SK-N-MC (cell line): ENCODE measurements at regions not wholly inside any gene's neighbourhood (a gene's known extent, or its start where the extent isn't known, plus 50 kb on each side); places are given as distances from the start of the nearest gene placed in this dataset.
"Not testable (repeated sequence)": the region's sequence is repeated elsewhere in the genome, so short reads cannot be mapped to it uniquely, and the experiment has no call there.

Experiments used
- DNase-seq: peaks from one replicate; pipeline ENCODE4 v3.0.0-alpha.2; 2011; ENCODE audit warnings: low read depth, low spot score
- H3K27ac ChIP-seq: fragments of 200-600 bp; sonication (generic); 2 replicates; pipeline ENCODE4 v1.5.1; 2016; ENCODE audit warnings: mixed run types
- H3K36me3 ChIP-seq: fragments of 200-600 bp; sonication (generic); 2 replicates; pipeline ENCODE4 v1.6.1; 2017; ENCODE audit warnings: antibody characterized with exemption, low read length, mixed read lengths; ENCODE audit not compliant: insufficient read depth
- H3K4me3 ChIP-seq: fragments of 200-600 bp; sonication (generic); 2 replicates; pipeline ENCODE4 v1.5.1; 2016
- H3K9ac ChIP-seq: fragments of 200-600 bp; sonication (generic); 2 replicates; pipeline ENCODE4 v1.8.0; 2017; ENCODE audit warnings: mixed run types, mixed read lengths; ENCODE audit not compliant: insufficient read length
- H3K9me3 ChIP-seq: fragments of 200-600 bp; sonication (generic); 2 replicates; pipeline ENCODE4 v1.6.1; 2017; ENCODE audit warnings: low read depth, mild to moderate bottlenecking, antibody characterized with exemption, low read length, moderate library complexity, mixed read lengths
- EZH2 ChIP-seq: fragments of 200-600 bp; sonication (generic); IDR thresholded peaks from one replicate; pipeline ENCODE4 v1.6.1; 2017; ENCODE audit warnings: antibody characterized with exemption
- FOXP2 ChIP-seq: optimal IDR thresholded peaks from 2 replicates; pipeline ENCODE3; 2011; ENCODE audit warnings: mild to moderate bottlenecking, moderate library complexity; ENCODE audit not compliant: insufficient read depth; ENCODE audit errors: extremely low read length, control extremely low read depth
- POLR2AphosphoS5 ChIP-seq: IDR thresholded peaks from 2 replicates; pipeline ENCODE4 v1.6.1; 2012; ENCODE audit warnings: mild to moderate bottlenecking, low read depth, low read length, borderline replicate concordance

DNA sequence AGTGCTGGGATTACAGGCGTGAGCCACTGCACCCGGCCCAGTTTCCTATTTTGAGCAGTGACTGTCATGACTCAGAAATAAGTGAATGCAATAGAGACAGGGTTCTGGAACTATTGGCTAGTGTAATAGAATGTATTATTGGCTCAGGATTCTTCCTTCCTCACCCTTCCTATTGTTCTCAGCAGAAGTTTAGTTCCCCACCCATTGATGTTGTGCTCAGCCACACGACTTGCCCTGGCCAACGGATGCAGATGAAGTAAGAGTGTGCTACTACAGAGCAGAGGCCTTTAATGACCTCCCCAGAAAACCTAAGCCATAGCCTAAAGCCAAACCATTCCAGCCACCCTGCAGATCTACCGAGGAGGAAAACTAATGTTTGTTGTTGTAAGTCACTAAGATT is 287.9 kb downstream of the AGTPBP1 start:
- no peak for TF ChIP-seq POLR2AphosphoS5
- no peak for TF ChIP-seq FOXP2
- TF ChIP-seq EZH2 = no peak
- H3K9me3 ChIP-seq = no peaks in the 10 kb centered on the region
- H3K4me3 ChIP-seq = no peak overlapping the region
- H3K36me3 ChIP-seq = no peaks in the 10 kb centered on the region
- no peak overlapping the region for H3K9ac ChIP-seq
- H3K27ac ChIP-seq = no peak overlapping the region
- DNase-seq = no peak

- TF ChIP-seq POLR2AphosphoS5 (no peak), FOXP2 (no peak), EZH2 (no peak)
Measured at GRCh38 chr9:85452841-85453240, 288.9 kb downstream of the AGTPBP1 start.

GRCh38 chr9:85451680-85452079 is 290.1 kb downstream of the AGTPBP1 start:
- no peaks in the 10 kb centered on the region for H3K36me3 ChIP-seq
- no peak for DNase-seq
- no peak overlapping the region for H3K27ac ChIP-seq
- H3K9me3 ChIP-seq = no peaks in the 10 kb centered on the region
- H3K9ac ChIP-seq = no peak overlapping the region
- TF ChIP-seq EZH2 (no peak), FOXP2 (no peak), POLR2AphosphoS5 (no peak)
- H3K4me3 ChIP-seq = no peak overlapping the region

More at GRCh38 chr9:85452841-85453240, 288.9 kb downstream of the AGTPBP1 start:
- Histone ChIP-seq H3K36me3 (no peaks in the 10 kb centered on the region), H3K9ac (no peak overlapping the region), H3K27ac (no peak overlapping the region), H3K4me3 (no peak overlapping the region), H3K9me3 (no peaks in the 10 kb centered on the region)
- no peak for DNase-seq

DNA sequence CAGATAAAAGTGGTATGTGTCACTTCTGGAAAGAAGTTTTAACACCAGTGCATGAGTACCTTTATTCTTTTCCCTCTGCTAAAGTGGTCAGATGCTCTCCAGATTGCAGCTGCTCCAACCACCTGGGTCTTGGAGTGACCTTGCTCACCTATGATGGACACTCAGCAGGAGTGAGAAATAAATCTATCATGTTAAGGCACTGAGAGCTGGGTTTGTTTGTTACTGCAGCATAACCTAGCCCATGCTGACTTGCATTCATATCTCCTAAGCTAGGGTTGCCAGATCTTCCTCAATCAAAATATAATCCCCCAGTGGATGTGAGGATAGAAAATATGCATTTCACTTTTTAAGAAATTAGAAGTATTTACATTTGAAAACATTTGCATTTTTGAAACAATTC is 295.9 kb downstream of the AGTPBP1 start:
- no peak overlapping the region for H3K9ac ChIP-seq
- no peaks in the 10 kb centered on the region for H3K36me3 ChIP-seq
- TF ChIP-seq FOXP2 (no peak), POLR2AphosphoS5 (no peak), EZH2 (no peak)
- H3K4me3 ChIP-seq = no peak overlapping the region
- DNase-seq = no peak
- H3K27ac ChIP-seq = no peak overlapping the region
- H3K9me3 ChIP-seq = no peaks in the 10 kb centered on the region

GRCh38 chr9:85444243-85444642 is 297.5 kb downstream of the AGTPBP1 start:
- no peak for TF ChIP-seq EZH2
- Histone ChIP-seq H3K4me3 (no peak overlapping the region), H3K27ac (no peak overlapping the region), H3K9me3 (no peaks in the 10 kb centered on the region), H3K9ac (no peak overlapping the region), H3K36me3 (no peaks in the 10 kb centered on the region)
- no peak for DNase-seq

- Histone ChIP-seq H3K27ac (no peak overlapping the region), H3K9ac (no peak overlapping the region), H3K9me3 (no peaks in the 10 kb centered on the region), H3K36me3 (no peaks in the 10 kb centered on the region), H3K4me3 (no peak overlapping the region)
- DNase-seq = no peak
- TF ChIP-seq EZH2 (no peak), POLR2AphosphoS5 (no peak)
Measured at GRCh38 chr9:85443190-85443598, 298.6 kb downstream of the AGTPBP1 start.

DNA sequence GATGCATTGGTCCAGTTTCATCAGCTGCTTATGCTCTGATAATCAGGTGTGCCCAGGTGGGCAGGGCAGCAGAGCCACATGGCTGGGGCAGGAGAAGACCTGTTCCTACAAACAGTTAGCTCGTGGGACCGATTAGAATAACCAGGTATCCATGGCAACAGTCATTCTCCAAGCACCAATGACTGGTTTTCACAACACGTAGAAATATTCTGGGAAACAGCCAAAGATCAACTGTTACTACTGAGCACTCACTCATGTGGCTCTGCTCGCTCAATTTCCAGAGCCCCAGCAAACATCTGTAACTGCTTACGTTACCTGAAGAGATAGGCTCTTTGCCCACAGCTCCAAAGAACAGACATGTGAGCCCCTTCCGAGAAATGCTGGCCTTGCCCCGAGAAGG is 302.0 kb downstream of the AGTPBP1 start:
- Histone ChIP-seq H3K4me3 (no peak overlapping the region), H3K27ac (no peak overlapping the region), H3K9me3 (no peaks in the 10 kb centered on the region), H3K36me3 (no peaks in the 10 kb centered on the region), H3K9ac (no peak overlapping the region)
- DNase-seq = no peak
- no peak for TF ChIP-seq POLR2AphosphoS5
- no peak for TF ChIP-seq FOXP2
- TF ChIP-seq EZH2 = no peak

DNA sequence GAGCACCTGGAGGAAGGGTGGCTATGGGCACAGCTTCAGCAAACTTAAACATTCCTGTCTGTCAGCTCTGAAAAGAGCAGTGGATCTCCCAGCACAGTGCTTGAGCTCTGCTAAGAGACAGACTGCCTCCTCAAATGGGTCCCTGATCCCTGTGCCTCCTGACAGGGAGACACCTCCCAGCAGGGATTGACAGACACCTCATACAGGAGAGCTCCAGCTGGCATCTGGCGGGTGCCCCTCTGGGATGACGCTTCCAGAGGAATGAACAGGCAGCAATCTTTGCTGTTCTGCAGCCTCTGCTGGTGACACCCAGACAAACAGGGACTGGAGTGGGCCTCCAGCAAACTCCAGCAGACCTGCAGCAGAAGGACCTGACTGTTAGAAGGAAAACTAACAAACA is 307.8 kb downstream of the AGTPBP1 start:
- not testable (repeated sequence) for H3K9ac ChIP-seq, H3K27ac ChIP-seq, H3K9me3 ChIP-seq, H3K36me3 ChIP-seq, DNase-seq, H3K4me3 ChIP-seq

GRCh38 chr9:85433551-85433950 is 308.2 kb downstream of the AGTPBP1 start:
- not testable (repeated sequence) for H3K4me3 ChIP-seq, H3K27ac ChIP-seq, H3K9me3 ChIP-seq, DNase-seq, H3K36me3 ChIP-seq, H3K9ac ChIP-seq

GRCh38 chr9:85433046-85433445 is 308.7 kb downstream of the AGTPBP1 start:
- Histone ChIP-seq H3K9me3 (no peaks in the 10 kb centered on the region), H3K27ac (no peak overlapping the region), H3K36me3 (no peaks in the 10 kb centered on the region), H3K9ac (no peak overlapping the region), H3K4me3 (no peak overlapping the region)
- DNase-seq = no peak
- no peak for TF ChIP-seq FOXP2
- TF ChIP-seq POLR2AphosphoS5 = no peak
- no peak for TF ChIP-seq EZH2
